ENCODE measurements at regions not wholly inside any gene's neighbourhood (a gene's known extent, or its start where the extent isn't known, plus 50 kb on each side); places are given as distances from the start of the nearest gene placed in this dataset.

DNA sequence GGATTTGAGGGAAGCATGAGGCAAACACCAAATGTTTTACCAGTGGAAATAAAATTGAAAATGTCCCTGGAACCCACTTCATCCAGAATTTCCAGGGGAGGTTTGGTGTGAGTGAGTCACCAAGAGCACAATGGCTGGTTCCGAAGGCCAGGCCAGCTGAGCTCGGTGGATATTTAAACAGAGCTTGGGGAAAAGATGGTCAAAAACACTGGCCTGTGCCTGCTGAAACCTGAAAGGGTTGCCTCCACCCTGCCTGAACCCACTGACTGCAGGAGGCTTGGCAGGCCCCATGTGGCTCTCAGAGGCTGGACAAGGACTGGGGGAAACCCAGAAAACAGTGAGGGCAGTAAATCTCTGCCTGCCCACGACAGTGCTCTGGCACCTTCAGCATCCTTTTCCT, 93.9 kb downstream of the TTC32 start:
- no peak for DNase-seq

DNA sequence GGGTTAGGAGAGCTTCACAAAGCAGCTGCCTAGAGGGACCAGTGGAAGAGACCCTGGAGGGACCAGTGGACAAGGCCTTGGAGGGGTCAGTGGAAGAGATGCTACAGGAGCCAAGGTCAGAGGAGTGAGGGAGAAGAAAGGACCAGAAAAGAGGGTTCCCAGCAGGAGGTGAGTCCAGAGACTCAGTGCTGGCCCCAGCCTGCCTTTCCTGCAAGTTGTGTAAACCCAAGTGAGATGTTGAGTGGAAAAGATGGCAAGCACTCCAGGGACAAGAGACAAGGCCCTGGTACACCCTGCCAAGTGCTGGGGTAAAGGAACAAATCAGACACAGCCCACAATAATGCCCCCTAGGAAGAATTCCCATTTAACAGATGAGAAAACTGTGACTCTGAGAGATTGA, 94.4 kb downstream of the TTC32 start:
- DNase-seq, result no peak

DNA sequence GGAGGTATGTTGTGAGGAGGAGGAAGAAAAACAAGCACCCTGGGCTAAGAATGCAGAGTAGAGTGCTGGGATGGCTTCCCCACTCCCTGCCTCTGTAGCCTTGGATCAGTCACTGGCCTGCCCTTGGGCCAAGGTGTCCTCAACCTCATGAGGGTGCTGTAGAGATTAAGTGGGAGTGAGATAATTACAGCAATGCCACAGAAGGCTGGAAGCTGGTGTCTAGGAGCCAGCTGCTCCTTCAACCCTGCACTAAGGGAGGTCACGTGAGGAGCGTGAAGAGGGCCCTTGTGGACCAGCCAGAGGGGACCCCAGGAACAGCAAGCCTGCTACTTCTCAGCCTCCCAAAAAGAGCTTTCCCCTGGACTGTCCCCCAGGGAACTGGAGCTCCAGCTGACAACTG, 95.2 kb downstream of the TTC32 start:
- DNase-seq, result no peak

DNA sequence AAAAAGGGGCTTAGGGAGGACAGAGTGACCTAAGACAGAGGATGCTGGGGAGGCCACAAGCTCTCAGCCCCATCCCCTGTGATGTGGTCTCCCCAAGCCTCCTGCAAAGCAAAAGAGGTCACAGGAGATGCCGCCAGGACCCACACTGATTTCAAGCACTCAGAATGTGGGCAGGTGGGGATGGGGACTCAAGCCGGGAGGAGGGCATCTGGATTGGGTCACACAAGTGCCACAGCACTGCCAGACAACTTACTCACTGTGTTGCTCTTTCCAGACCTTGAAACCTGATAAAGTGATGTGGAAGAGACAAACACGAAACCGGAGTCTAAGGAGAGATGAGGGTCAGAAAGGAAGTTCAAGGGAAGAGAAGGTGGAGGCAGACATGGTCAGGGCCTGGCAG, 95.7 kb downstream of the TTC32 start:
- DNase-seq, result no peak

DNA sequence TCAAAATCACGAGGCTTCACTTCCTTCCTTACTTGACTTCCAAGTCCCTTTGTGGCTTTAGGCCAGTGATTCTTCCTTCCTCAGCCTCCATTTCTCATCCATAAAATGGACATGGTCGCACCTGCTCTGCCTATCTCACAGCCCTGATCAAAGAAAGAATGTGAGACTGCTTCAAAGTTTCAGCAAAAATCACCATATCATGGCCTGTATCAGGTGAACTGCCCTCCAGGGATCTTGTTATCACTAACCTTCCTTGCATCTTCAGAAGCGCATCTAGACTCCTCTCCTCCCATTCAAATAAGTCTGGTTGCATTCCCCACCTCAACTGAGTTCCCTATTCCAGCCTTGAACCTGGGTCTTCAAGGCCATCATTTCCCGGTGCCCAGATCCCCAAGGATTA, 96.5 kb downstream of the TTC32 start:
- DNase-seq, result no peak

DNA sequence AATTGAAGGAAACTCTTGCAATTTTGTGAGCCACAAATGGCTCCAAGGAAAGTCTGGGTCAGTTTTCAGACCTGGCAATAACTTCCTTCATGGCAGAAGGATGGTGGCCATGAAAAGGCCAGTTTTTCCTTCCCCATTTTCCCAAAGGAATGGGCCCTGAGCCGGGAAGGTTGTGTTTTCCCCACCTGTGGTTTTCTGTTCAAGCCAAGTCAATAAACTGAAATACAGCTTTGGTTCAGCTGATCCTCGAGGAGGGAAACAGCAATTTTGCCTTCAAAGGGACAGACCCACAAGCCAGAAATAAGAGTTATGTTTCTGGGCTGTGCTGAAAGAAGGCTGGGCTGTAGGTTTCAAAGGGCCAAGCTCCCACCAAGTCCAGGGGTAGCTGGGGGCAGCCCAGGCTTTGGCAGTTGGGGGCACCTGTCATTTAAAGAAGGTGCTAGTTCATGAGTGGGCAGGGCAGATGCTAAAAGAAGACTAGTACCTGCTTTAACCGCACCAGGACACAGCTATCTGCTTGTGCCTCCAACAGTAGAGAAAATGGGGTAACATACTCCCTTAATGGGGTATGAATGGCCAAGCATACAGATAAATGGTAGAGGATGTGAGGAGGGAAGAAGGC, 97.0 kb downstream of the TTC32 start:
- DNase-seq, result no peak

DNA sequence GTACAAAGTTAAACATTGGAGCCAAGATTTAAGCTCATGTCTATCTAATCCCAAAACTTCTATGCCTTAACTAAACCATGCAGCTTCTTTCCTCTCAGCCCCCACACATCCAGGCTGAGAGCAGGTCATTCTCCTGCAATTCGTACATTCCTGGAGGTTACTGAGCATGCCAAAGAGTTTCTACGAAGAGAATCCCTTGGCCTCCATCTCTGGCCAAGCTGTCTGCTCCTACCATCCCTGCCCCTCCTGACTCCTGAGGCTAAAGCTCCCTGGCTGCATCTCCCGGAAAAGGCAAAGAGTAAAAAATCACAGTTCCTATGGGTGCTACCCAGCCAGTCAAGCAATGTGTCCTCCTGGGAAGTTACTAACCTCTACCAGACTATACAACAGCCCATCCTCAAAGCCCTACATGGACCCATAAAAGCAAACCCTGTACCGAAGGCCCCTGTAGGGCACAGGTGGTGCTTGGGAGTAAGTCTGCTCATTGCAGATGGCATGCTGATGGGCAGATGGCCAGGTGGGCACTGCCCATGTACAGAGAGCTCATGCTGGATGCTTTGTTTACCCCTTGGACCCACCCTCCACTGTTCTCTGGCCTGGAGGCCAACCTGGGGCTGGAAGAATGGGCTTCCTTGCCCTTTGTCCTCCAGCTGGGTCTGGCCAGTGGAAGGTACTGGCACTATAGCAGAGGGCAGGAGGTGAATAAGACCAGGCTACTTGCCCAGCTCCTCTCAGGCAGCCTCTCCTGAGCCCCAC, 99.5 kb downstream of the TTC32 start:
- peak; percentile 90 for DNase-seq

DNA sequence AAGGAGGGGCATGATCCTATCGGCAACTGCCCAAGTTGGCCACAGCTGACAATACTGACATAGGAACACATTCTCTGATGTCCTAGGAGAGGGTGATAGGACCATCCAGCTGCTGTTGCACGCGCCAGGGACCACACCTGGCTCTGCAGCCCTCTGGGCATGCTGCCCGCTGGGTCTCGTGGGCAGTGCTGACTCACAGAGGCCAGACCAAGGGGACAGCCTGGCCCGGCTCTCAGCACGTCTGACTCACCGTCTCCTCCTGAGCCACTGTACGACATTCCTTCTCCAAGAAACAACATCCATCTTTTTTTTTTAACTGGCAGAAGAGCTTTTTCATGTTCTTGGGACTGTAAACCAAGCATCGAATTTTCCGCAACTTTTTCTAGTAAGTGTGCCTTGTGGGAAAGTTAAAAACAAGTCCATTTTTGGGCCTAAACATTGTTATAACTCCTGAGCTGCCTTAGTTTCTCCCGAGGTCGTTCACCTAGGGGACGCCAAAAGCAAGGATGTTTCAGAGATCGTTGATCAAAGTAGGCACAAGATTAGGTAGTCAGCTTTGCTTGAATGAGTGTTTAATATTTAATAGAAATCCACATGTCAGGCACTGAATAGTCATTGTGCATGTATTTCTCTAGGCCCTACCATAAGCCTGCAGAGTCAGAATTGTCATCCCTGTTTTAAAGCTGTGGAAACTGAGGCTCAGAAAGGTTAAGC, 100.3 kb downstream of the TTC32 start:
- DNase-seq, result peak; percentile 98

DNA sequence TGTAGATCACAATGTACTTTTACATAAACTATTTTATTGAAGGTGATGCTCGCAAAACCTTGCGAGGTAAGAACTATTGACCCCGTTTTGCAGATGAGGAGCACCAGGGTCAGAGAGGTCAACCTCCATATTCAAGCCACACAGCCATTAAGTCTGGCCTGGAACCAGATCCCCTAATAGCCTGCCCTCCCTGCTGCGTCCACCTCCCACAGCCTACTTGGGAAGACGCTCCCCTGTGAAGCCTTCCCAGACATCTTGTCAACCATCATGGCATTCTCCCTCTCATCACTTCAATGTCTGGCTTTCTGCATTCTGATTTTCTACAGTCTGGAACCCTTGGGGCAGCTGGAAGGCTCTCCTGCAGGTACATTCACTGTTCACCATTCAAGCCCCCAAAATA, 101.0 kb downstream of the TTC32 start:
- no peak for DNase-seq

DNA sequence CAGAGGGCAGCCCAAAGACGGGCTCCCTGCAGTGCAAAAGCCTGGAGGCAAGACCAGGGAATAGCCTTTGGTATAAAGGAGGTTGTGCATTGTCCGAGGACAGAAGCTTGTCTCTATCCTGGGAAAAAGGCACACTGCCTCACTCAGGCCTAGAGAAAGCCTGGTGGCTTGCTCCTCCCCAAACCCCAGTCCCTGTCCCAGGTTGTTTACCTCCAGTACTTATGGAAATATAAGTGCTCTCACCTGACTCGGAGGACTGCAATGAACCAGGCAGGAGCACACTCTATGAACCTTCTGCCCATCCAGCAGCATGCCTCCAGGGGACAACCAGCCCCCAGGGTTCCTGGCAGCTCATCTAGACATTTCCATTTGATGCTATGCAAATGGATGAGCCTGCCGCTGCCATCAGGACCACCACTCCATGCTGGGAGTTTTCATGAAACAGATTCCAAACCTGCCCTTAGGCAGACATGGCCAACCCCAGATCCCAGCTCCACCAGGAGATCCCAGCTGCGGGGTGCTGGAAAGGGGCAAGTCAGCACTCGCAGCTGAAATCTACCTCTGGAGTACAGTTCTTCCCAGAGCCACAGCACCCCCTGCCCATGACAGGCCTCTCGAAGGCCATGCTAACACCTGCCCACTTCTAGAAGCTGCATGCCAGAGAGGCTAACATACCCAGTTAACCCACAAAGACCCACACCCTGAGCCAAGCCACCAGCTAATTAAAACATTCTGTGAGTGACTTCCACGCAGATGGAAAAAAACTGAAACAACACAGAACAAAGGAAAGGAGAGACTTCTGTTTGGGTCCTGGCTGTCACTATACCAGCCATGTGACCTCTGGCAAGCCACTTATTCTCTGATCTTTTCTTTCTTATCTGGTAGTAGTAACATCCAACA, 101.7 kb downstream of the TTC32 start:
- no peak for DNase-seq

DNA sequence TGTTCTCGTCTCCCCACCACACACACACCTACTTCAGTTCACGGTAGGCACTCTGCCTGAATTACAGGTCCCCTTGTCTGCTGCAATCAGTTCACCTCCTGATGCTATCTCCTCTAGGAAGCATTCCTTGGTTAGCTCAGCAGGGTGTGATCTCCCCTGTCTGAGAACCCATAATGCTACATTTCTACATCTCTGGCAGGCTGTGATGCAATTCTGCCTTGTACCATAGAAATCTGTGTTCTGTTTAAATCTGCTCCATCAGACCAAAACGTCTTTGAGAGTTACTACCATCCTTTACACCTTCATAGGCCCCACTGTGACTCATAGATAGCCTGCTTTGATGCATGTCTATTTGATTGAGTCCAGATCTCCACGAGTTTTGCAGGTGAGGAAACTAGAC, 103.9 kb downstream of the TTC32 start:
- DNase-seq, result no peak

DNA sequence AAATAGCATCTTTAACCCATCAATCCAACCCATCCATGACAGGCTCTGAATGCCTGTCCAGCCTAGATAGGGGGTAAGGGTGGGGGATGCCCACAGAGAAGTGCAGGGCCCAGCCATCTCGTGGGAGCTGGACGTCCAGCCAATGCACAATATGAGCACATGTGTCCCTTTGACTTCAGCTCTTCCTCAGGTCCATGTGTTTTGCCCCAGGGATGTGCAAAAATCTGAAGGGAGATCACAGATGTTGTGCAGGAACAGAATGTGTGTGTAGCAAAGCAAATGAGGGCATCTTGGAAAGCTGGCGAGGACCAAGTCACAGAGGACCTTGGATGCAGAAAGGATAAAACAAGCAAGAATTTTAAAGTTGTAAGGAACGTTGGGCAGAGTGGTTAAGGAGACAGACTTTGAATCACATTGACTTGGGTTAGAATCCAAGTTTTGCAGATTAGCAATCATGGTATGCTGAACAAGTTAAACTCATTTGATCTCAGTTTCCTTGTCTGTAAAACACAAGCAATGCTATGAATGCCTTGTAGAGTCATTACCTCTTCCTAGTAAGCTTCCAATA, 104.5 kb downstream of the TTC32 start:
- no peak for DNase-seq

DNA sequence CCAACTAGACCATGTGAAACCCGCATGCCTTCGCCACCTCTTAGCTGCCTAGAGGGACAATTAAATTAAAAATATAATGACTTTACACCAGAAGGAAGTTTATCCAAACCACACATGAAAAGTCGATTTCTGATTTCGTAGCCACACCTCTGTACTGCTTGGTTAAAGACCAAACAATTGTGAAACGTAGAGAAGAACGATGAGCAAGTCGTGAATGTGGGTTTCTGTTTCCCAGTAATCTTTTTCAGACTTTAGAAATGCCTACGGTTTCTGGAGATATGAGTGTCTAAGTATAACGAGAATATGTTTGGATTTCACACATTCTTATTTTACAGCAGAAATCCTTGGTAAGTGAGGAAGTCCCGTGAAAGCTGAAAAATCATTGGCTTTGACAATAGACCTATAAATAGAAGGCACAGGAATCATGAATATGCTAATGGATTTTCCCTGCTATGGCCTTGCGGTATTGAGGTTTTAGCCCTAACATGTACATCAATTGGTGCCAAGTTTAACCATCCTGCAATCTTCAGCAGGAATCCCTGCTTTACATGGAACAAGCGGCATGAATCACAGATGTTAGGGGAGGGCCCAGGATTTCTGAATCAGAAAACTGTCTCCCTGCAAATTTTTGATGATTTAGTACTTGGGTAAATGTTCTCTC, 105.6 kb downstream of the TTC32 start:
- no peak for DNase-seq

DNA sequence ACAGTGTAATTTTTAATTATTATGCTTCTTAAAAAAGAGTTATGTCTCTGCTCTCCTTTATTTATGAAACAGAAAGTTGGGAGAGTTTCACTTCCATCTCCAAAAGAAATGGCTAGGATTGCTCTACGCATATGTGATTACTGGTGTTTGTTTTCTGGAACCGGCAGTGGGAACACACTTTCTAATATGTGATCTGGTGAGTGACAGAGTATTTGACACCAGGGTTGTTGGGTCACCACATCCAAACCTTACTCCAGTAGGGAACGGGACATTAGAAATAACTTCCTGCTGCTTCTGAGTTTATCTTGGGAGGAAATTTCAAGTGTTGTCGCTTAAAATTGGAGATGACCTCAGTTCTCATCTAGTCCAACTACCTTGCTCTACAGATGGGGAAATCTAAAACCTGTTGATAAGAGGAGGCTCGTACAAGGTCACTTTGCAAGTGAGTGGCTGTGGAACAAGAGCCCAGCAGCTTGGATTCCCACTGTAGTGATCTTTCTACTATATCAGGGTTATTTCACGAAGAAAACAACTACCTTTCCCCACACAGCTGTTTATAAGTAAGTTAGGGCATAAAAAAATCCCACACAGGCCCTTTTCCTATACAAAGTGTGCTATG, 108.5 kb downstream of the TTC32 start:
- no peak for DNase-seq

DNA sequence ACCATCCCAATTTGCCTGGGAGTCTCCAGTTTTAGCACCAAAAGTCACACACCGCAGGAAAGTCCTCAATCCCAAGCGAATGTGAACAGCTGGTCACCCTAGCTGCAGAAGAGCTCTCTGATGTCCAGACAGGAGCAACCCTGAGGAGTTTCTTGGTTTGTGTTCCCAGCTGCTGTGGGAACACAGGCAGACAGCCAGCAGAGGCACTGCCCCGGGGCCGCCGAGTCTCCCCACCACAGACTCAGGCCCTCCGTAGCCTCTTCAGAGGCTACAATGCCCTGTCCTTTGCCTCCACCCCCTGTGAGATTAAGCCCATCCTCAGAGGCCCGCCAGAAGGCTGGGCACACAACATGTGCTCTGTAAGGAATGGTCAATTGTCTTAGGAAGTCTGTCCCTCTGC, 111.5 kb downstream of the TTC32 start:
- DNase-seq, result no peak

DNA sequence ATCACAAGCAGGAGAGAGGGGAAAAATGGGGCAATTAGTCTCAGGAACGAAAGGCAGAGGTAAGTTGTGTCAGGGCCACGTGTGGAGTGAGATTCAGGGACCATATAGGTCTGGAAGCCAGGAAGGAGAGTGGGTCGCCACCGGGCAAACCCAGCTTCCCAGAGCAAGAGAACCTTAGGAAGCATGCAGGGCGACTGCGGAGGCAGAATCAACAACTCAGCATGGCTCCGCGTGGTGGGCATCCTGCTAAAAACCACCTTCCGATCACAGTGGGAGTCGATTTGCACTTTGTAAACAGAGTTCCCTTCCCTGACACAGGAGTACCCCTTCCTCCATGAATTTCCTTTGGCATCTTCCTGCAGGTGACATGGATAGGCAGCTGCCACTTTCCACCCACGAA, 114.6 kb downstream of the TTC32 start:
- DNase-seq, result no peak

DNA sequence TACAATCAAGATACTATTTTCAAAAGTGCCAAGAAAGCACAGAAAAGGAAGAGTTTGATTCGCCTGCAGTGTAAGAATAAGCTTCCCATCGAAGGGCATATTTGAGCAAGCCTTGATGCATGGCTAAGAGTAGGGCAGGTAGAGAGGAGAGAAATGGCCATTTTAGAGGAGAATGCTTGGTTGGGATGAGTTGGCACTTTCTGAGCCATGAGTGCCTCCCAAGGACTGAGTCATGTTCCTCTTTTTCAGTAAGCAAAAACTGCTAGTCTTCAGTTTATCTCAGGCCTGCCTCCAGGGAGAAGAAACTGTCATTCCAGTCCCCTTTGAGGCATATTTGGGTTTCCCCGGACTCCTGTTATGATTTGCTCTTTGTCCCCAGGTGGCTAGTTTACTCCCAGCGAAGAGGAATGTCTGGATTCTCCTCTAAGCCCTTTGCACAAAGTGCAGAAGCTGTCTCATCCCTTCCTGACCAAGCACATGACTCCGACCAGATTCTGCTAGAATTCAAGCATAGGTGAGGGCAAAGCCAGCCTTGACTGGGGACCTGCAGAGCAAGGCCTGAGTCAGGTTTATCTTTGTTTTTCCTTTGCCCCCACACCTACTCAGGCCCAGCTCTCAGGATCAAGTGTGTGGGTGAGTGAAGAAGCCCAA, 115.2 kb downstream of the TTC32 start:
- peak; percentile 26 for DNase-seq

DNA sequence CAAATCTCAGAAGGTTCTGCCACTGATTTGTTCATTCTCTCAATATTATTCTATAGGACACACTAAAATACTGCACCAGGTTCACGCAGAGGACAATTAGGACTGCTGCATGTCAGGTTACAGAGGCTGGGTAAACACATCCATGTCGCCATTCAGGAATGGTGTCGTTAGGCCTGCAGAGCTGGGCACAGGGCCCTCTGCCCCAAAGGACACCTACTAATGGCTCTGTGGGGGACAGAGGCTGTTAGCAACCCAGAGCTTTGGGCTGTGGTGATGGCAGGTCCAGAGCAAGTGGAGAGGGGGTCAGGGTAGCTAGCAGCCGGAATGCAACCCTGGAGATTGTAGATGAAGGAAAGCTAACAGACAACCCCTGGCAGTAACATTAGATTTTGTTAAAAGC, 115.9 kb downstream of the TTC32 start:
- no peak for DNase-seq

DNA sequence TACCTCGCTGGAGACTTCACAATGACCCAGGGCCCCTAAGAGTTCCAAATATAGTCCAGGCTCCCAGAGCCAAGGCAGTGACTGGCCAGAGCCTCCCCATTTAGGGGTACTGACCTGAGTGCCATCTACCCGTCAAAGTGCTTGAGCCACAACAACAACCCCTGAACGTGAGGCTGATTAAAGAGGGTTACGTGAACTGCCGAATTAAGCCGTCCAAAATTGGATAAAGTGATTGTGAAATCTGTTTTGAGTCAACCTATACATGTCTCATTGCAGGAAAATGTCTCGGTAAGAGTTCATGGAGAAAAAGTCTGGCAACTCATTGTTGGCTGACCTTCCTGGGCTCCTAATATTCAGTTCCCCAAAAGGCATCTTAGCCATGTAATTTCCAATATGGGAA, 116.3 kb downstream of the TTC32 start:
- no peak for DNase-seq

DNA sequence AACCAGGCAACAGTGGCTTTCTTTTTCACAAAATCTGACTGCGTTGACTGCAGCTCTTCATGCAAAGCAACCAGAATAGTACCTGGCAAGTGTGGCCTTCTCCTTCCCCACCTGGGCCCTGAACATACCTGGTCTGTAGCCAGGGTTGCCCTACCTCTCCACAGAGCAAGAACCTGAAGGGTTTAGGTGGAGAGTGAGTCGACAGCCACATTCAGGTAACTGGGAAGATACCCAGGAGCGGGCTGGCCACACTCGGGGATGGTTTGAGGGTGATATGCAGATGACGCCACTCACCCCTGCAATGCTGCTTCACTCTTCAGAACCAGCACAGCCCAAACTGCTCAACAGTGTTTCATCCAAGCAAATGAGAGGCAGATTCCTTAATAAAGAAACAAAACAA, 117.3 kb downstream of the TTC32 start:
- DNase-seq, result no peak

DNA sequence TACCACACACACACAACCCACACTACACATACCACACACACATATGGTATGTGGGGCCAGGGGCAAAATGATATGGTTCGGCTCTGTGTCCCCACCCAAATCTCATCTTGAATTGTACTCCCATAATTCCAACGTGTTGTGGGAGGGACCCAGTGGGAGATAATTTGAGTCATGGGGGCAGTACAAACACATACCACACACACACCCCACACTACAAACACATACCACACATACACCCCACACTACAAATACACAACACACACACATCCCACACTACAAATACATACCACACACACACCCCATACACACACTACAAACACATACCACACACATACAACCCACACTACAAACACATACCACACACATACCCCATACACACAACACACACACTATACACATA, 117.8 kb downstream of the TTC32 start:
- no peak for DNase-seq
